C4-2B (cell line): ENCODE measurements at regions not wholly inside any gene's neighbourhood (a gene's known extent, or its start where the extent isn't known, plus 50 kb on each side); places are given as distances from the start of the nearest gene placed in this dataset.

Experiments
- H3K27ac ChIP-seq: fragments of 450-650 bp; 2 replicates; pipeline ENCODE4 v1.5.1; 2017
- ZFX ChIP-seq: fragments of 450-650 bp; IDR thresholded peaks from 2 replicates; pipeline ENCODE4 v1.6.1; 2017
- TF ChIP-seq, protein P1 (sequence below): fragments of 450-650 bp; conservative IDR thresholded peaks from 2 replicates; pipeline ENCODE4 v1.5.1; 2017; ENCODE audit warnings: mild to moderate bottlenecking

DNA sequence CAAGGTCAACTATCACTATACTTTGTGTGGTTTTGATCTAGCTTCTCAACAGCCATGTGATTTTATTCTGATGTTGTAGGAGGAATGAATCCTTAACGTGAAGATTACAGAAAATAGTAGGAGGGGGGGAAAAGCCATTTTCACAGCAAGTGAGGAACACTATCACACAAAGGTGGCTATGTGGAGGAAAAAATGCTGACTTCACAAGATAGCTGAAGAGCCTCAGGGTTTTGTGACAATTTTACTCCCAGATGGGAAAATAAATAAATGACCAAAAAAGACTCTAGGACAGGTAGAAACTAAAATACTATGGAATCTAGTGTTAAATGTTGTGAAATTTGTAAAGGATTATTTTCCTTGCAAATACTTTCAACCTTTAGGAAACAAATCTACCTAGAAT, 281.0 kb downstream of the ADRA2A start:
- no peak overlapping the region for H3K27ac ChIP-seq
- TF ChIP-seq, protein P1, sequence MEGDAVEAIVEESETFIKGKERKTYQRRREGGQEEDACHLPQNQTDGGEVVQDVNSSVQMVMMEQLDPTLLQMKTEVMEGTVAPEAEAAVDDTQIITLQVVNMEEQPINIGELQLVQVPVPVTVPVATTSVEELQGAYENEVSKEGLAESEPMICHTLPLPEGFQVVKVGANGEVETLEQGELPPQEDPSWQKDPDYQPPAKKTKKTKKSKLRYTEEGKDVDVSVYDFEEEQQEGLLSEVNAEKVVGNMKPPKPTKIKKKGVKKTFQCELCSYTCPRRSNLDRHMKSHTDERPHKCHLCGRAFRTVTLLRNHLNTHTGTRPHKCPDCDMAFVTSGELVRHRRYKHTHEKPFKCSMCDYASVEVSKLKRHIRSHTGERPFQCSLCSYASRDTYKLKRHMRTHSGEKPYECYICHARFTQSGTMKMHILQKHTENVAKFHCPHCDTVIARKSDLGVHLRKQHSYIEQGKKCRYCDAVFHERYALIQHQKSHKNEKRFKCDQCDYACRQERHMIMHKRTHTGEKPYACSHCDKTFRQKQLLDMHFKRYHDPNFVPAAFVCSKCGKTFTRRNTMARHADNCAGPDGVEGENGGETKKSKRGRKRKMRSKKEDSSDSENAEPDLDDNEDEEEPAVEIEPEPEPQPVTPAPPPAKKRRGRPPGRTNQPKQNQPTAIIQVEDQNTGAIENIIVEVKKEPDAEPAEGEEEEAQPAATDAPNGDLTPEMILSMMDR, result no peak
- TF ChIP-seq ZFX, result no peak

DNA sequence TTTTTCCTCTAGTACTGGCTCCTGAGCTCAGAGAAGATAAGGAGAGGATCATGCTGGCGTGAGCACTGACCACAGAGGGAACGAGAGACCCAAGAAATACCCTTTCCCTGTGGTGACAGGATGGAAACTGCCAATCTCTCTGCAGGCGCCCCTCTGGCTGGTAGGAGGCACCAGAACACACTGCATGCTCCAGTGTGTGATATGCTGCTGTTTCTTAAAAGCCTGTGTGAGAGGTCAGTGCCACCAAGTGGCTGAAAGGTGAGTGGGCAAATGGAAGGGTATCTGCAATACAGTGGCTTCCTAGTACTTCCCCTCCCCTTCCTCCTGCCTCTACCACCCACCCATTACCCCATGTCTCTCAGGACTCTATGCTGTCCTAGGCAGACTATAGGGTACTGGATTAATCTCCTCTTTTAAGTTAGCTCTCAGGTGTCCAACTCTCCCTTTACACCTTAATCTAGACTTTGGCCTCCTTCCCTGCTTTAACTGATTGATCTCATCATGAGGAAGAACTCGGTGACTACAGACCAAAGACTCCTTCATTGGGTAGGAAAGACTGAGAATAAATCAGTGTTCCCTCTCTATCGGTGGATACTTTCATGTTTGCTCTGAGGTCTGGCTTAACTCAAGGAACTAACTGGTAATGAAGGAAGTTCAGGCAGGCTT, 283.6 kb downstream of the ADRA2A start:
- H3K27ac ChIP-seq, result no peak overlapping the region
- no peak for TF ChIP-seq ZFX
- TF ChIP-seq, protein P1, result peak; percentile 81

DNA sequence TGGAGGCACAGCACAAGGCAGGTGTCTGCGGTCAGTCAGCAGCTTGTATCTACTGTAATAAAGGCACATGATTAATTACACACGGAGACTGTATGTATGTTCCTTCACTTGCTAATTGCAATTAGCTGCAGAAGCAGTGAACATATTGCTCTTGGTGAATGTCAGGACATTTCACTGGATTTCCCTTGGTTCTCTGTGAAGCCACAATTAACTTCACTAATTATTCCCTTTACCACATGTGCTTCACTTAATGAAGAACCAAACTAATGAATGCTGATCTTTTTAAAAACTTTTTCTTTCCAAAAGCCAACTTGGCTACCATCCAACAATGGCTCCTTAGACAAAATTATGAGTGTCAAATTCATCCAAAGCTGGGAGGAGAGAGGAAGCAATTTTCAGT, 290.7 kb downstream of the ADRA2A start:
- no peak for TF ChIP-seq ZFX
- TF ChIP-seq, protein P1, result no peak
- H3K27ac ChIP-seq, result no peak overlapping the region

DNA sequence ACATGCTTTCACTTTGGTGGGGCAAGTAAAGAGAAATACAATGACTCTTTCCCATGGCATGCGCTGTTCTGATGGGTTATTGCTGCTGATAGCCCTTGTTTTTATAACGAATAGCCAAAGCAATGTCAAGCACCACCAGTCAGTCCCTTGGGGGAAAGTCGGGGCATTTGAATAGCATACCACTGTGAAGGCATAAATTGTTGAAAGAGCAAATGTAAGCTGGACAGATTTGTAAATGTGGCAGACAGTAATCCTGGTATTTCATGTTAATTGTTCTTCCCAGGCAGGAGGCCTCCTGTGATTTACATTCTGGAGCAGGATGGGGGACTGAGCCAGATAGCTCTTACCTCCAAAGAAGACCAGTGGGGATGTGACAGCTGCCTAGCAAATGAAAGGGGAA, 293.3 kb downstream of the ADRA2A start:
- TF ChIP-seq ZFX, result no peak
- TF ChIP-seq, protein P1, result no peak
- no peak overlapping the region for H3K27ac ChIP-seq

DNA sequence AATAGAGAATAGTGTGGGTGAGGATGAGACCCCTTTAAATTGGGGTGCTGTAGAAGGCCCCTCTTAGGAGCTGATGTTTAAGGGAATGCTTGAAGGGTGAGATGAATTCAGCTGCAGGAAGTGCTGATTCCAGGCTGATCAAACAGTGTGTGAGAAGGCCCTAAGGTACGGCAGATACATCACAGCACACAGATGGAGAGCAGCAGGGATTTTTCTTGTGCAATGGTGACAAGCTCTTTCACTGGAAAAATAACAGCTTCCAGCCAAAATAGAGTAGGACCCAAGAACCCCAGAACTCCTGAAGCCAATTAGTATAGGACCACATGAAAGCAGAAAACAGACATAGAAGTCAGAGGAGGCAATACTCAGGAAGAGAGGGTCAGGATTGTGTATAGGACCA, 296.9 kb downstream of the ADRA2A start:
- H3K27ac ChIP-seq, result no peak overlapping the region
- TF ChIP-seq, protein P1, result no peak
- TF ChIP-seq ZFX, result no peak

DNA sequence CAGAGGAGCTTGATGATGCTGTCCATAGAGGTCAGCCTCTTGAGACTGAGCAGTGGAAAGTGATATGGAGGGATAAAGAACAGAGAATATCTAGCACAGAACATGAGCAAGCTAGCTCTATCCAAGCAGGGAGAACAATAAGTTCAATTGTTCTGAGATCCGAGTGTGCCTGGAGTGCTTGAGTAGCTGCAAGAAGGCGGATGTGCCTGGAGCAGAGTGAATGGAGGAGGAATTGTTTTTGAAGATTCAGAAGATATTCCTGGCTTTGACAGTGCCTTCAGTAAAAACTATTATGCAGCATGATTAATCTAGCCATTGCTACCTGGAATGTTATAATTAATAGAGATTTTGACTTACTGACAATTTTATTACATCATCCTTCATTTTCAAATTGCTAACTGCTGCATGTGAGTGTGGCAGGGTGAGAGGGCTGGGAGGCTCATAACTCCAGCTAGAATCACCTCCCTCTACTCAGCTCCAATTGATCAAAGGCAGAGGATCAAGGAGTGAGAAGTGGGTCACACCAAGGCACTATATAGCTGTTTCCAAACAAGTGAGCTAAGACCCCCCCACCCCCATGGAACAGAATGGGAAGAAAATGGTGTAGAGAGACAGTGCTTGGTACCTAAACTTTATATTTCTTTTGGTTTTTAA, 302.8 kb downstream of the ADRA2A start:
- no peak overlapping the region for H3K27ac ChIP-seq
- TF ChIP-seq ZFX, result no peak
- TF ChIP-seq, protein P1, result no peak

DNA sequence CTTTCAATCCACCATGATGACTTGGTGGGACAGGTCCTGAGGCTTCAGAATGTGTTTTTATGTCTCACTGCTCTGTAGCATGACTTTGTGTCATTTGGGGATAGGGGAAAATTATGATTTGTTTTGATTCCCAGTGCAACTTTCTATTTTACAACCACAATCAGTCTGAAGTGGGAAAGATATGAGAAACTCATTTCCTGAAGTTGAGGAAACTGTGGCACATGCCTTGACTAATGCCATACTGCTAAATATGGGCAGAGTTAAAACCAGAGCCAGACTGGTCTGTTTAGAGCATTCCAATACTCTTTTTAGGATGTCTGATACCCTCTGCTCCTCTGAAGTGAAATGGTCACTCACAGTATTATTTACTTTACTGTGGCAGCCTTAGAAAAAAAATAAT, 307.7 kb downstream of the ADRA2A start:
- H3K27ac ChIP-seq, result no peak overlapping the region
- no peak for TF ChIP-seq ZFX
- TF ChIP-seq, protein P1, result no peak
